K562 (cell line): ENCODE measurements at regions not wholly inside any gene's neighbourhood (a gene's known extent, or its start where the extent isn't known, plus 50 kb on each side); places are given as distances from the start of the nearest gene placed in this dataset.

Source experiments
- ATAC-seq: fragments of 200-7000 bp; cut with Tn5 transposase; 3 replicates; pipeline ENCODE4 v1.9.1; 2020; ENCODE audit warnings: moderate library complexity
- BruUV-seq: library from RNA; stranded (reverse); fragments of 400-500 nt; replicated peaks from 2 replicates; lab custom pipeline; 2021; lab: Mats Ljungman, UMichigan
- CTCF ChIA-PET: fragments of 300-600 bp; formaldehyde crosslinking; extraction: SDS; loops from one replicate; lab custom pipeline; 2021; ENCODE audit warnings: low intra/inter-chr PET ratio; lab: Yijun Ruan, JAX
- POLR2A ChIA-PET: fragments of 300-600, 350-650 bp; sonication (Branson Sonifier 250); formaldehyde crosslinking; extraction: SDS; loops from one replicate; lab custom pipeline; 2021; ENCODE audit warnings: antibody characterized with exemption, inconsistent platforms; lab: Yijun Ruan, JAX
- DNase-seq, 4 experiments: peaks; one replicate each; pipeline versions ENCODE4 v3.0.0 to v3.0.0-alpha.2; 2011 to 2018; ENCODE audit warnings: low spot score in 3 of 4, mixed read lengths in 3 of 4; ENCODE audit errors: extremely low read depth in 1 of 4
- FAIRE-seq: peaks from 2 replicates; lab custom pipeline; 2011; peaks lifted over from hg19 to GRCh38; lab: Jason Lieb, UNC
- H2AFZ ChIP-seq: 2 replicates; pipeline ENCODE4 v1.6.0; 2011; ENCODE audit warnings: low read depth, low read length, control low read depth, inconsistent platforms
- H3K27ac ChIP-seq: fragments of 200-600 bp; 3 replicates; pipeline ENCODE4 v1.8.0; 2011; ENCODE audit warnings: low read depth, mild to moderate bottlenecking, control low read depth, inconsistent platforms, low read length, moderate library complexity, mixed read lengths; ENCODE audit errors: extremely low read depth
- H3K27me3 ChIP-seq, 2 experiments: fragments of 300-600 bp in 1 of 2; 2 replicates in 1 of 2; 3 replicates in 1 of 2; pipeline versions ENCODE4 v1.6.0 to v1.8.0; 2011; ENCODE audit warnings: inconsistent platforms in 2 of 2, low read length in 2 of 2, mild to moderate bottlenecking in 1 of 2, mixed read lengths in 1 of 2, moderate library complexity in 1 of 2; ENCODE audit not compliant: control insufficient read depth in 2 of 2, insufficient read depth in 2 of 2
- H3K36me3 ChIP-seq: fragments of 300-600 bp; 3 replicates; pipeline ENCODE4 v1.8.0; 2011; ENCODE audit warnings: mild to moderate bottlenecking, low read length, inconsistent platforms; ENCODE audit not compliant: control insufficient read depth, insufficient read depth
- H3K4me1 ChIP-seq, 2 experiments: fragments of 200-600 bp in 1 of 2; replicated peaks in 1 of 2; 2 replicates in 1 of 2; 3 replicates in 1 of 2; pipeline versions ENCODE4 v1.5.1 to v1.8.0; 2011; ENCODE audit warnings: inconsistent platforms in 2 of 2, low read length in 2 of 2, mild to moderate bottlenecking in 1 of 2, mixed read lengths in 1 of 2, moderate library complexity in 1 of 2; ENCODE audit not compliant: control insufficient read depth in 2 of 2, insufficient read depth in 2 of 2
- H3K4me2 ChIP-seq: 2 replicates; pipeline ENCODE4 v1.6.1; 2011; ENCODE audit warnings: low read length, control low read depth, inconsistent platforms, mixed read lengths; ENCODE audit not compliant: insufficient read depth
- H3K4me3 ChIP-seq: fragments of 200-600 bp; sonication (generic), shearing (Covaris generic); 2 replicates; pipeline ENCODE4 v1.5.1; 2016; ENCODE audit warnings: control low read depth, inconsistent platforms
- H3K79me2 ChIP-seq: fragments of 200-600 bp; 3 replicates; pipeline ENCODE4 v1.8.0; 2011; ENCODE audit warnings: low read length, inconsistent platforms; ENCODE audit not compliant: control insufficient read depth, insufficient read depth
- H3K9ac ChIP-seq, 2 experiments: 2 replicates each; pipeline versions ENCODE4 v1.6.0 to v1.6.1; 2011; ENCODE audit warnings: low read depth in 2 of 2, low read length in 2 of 2, control low read depth in 1 of 2, inconsistent platforms in 1 of 2, mild to moderate bottlenecking in 1 of 2, mixed read lengths in 1 of 2; ENCODE audit not compliant: insufficient read depth in 1 of 2
- H3K9me1 ChIP-seq: one replicate; pipeline ENCODE4 v1.6.0; 2011; ENCODE audit warnings: inconsistent platforms, mild to moderate bottlenecking, low read length, moderate library complexity; ENCODE audit not compliant: control insufficient read depth, insufficient read depth
- H3K9me3 ChIP-seq: replicated peaks from 2 replicates; pipeline ENCODE4 v1.5.1; 2011; ENCODE audit warnings: low read depth, low read length, inconsistent platforms; ENCODE audit not compliant: control insufficient read depth, insufficient read depth
- H4K20me1 ChIP-seq: replicated peaks from 2 replicates; pipeline ENCODE4 v1.6.1; 2011; ENCODE audit warnings: low read length, inconsistent platforms, mixed read lengths; ENCODE audit not compliant: control insufficient read depth, insufficient read depth
- ATF2 ChIP-seq: sonication (generic); formaldehyde crosslinking; IDR thresholded peaks from 2 replicates; pipeline ENCODE4 v1.8.1; 2022; ENCODE audit warnings: missing genetic modification reagents
- CCAR2 ChIP-seq: fragments of 200-400 bp; formaldehyde crosslinking; IDR thresholded peaks from 2 replicates; pipeline ENCODE4 v1.6.1; 2017; ENCODE audit warnings: mild to moderate bottlenecking, low read depth, low read length
- CUX1 ChIP-seq: fragments of 200-800 bp; sonication (Bioruptor generic); IDR thresholded peaks from 2 replicates; pipeline ENCODE4 v1.6.1; 2016; ENCODE audit warnings: missing genetic modification characterization, missing compliant biosample characterization
- SOX6 ChIP-seq: fragments of 450-650 bp; IDR thresholded peaks from 2 replicates; pipeline ENCODE4 v1.6.1; 2014; ENCODE audit warnings: mild to moderate bottlenecking
- ZC3H8 ChIP-seq: fragments of 450-650 bp; IDR thresholded peaks from 2 replicates; pipeline ENCODE4 v1.6.1; 2017
- ZKSCAN8 ChIP-seq: fragments of 200-800 bp; sonication (Bioruptor generic); IDR thresholded peaks from 2 replicates; pipeline ENCODE4 v1.6.1; 2016; ENCODE audit warnings: missing genetic modification characterization, missing compliant biosample characterization
- ZNF347 ChIP-seq: fragments of 450-650 bp; formaldehyde crosslinking; IDR thresholded peaks from 2 replicates; pipeline ENCODE4 v1.4.0; 2020; ENCODE audit warnings: low read depth, mild to moderate bottlenecking, moderate library complexity
- ZNF592 ChIP-seq: fragments of 450-650 bp; IDR thresholded peaks from 2 replicates; pipeline ENCODE4 v1.6.1; 2017; ENCODE audit warnings: antibody characterized with exemption, mild to moderate bottlenecking
- WGBS: fragments of 100-300 bp; shearing (Covaris generic); methylation state at CpG from one replicate; pipeline ENCODE4 v1.1.6; 2016; ENCODE audit warnings: low coverage, mixed read lengths; ENCODE audit not compliant: insufficient coverage; ENCODE audit errors: missing lambda C conversion rate; 5-methylcytosine and 5-hydroxymethylcytosine counted together
- in situ Hi-C: fragments of 300-500 bp; cut with MboI; formaldehyde crosslinking; loops from 4 replicates; pipeline ENCODE4 v1.15.0; 2018; ENCODE audit warnings: inconsistent platforms, mixed read lengths
- intact Hi-C: fragments of 100-400 bp; cut with micrococcal nuclease; formaldehyde crosslinking; loops from 2 replicates; pipeline ENCODE4 v1.14.2; 2022

- DNase-seq (no peak), ATAC-seq (no peak), FAIRE-seq (no peak)
- H3K4me1 ChIP-seq = no peaks in the 10 kb centered on the region
- in situ Hi-C loops = no loop called here
- no peak overlapping the region for H3K4me3 ChIP-seq
- no peak overlapping the region for H3K4me2 ChIP-seq
- no peaks in the 10 kb centered on the region for H4K20me1 ChIP-seq
- H3K27me3 ChIP-seq = no peaks in the 10 kb centered on the region
- no peaks in the 10 kb centered on the region for H3K36me3 ChIP-seq
- H3K9ac ChIP-seq = no peak overlapping the region
- ChIA-PET POLR2A (no interaction called here), CTCF (no interaction called here)
- BruUV-seq = no TSS peak
- TF ChIP-seq SOX6 = no peak
- TF ChIP-seq ZNF592 = no peak
- no peak for TF ChIP-seq ZC3H8
- no peak for TF ChIP-seq CCAR2
- no peak for TF ChIP-seq ZKSCAN8
- no peak for TF ChIP-seq CUX1 (CRISPR knock-in tag)
- no peak for TF ChIP-seq ZNF347
- no peak for TF ChIP-seq ATF2 (CRISPR knock-in tag)
- H3K79me2 ChIP-seq = no peaks in the 10 kb centered on the region
- H3K9me3 ChIP-seq = no peaks in the 10 kb centered on the region
- H3K27ac ChIP-seq = no peak overlapping the region
- 46% methylated on average over 5 of the region's 5 CpGs for WGBS
- no peak overlapping the region for H2AFZ ChIP-seq
- intact Hi-C loops = no loop called here
- no peaks in the 10 kb centered on the region for H3K9me1 ChIP-seq
These were observed 341.1 kb upstream of the ZFP64 start for GRCh38 chr20:52532674-52533073.
